ENCODE measurements at regions not wholly inside any gene's neighbourhood (a gene's known extent, or its start where the extent isn't known, plus 50 kb on each side); places are given as distances from the start of the nearest gene placed in this dataset.
A peak's percentile ranks its signal among the peaks of the same experiment; 100 is the strongest.

- H2AFZ ChIP-seq (ENCODE audit: low read length), result peak overlapping the region; percentile 88
- H3K9me3 ChIP-seq (ENCODE audit: insufficient read depth in 2 of 2, low read depth in 1 of 2, low read length in 1 of 2), result no peaks in the 10 kb centered on the region
- H4K5ac ChIP-seq (ENCODE audit: insufficient read length, low read depth, low read length), result no peak overlapping the region
- H3K23me2 ChIP-seq (ENCODE audit: low read depth, low read length), result no peaks in the 10 kb centered on the region
- H3K79me2 ChIP-seq (ENCODE audit: control insufficient read depth in 1 of 2, insufficient read depth in 2 of 2, low read length in 2 of 2), result no peaks in the 10 kb centered on the region
- peak overlapping the region; percentile 91; the same call in 1 of the 2 replicates for H2BK12ac ChIP-seq (ENCODE audit: low read depth, low read length)
- H4K91ac ChIP-seq (replicated peaks; ENCODE audit: insufficient read length, low read length), result no peak overlapping the region
- H3K27me3 ChIP-seq (replicated peaks in 1 of 4; ENCODE audit: control insufficient read depth in 3 of 4, extremely low read depth in 1 of 4, insufficient read depth in 3 of 4, low read length in 3 of 4), result no peaks in the 10 kb centered on the region
- H3K14ac ChIP-seq (ENCODE audit: insufficient read length), result no peak overlapping the region
- ChIA-PET POLR2A (ENCODE audit: partially characterized antibody) (no interaction called here), CTCF (ENCODE audit: partially characterized antibody) (no interaction called here)
- H2BK120ac ChIP-seq (replicated peaks; ENCODE audit: low read depth, low read length), result no peak overlapping the region
- H3K36me3 ChIP-seq (ENCODE audit: control insufficient read depth in 2 of 4, insufficient read depth in 4 of 4, low read length in 3 of 4), result no peaks in the 10 kb centered on the region
- H3K9ac ChIP-seq (replicated peaks in 1 of 4; ENCODE audit: extremely low read depth in 1 of 4, low read depth in 3 of 4, low read length in 3 of 4), result no peak overlapping the region
- no peak overlapping the region for H3K4me3 ChIP-seq (ENCODE audit: extremely low read depth in 1 of 4, insufficient read depth in 2 of 4, low read depth in 3 of 4, low read length in 4 of 4)
- H3K4me2 ChIP-seq (ENCODE audit: insufficient read depth in 1 of 2, low read depth in 2 of 2, low read length in 2 of 2), result 0 out of 4 replicates have a peak overlapping the region, but pooled peaks of 1 of the 2 experiments have one; percentile 42
- H4K8ac ChIP-seq (ENCODE audit: extremely low read depth, insufficient read depth, low read length), result no peak overlapping the region
- FAIRE-seq (no peak), DNase-seq (ENCODE audit: low read depth in 1 of 2, low spot score in 2 of 2) (no peak)
- TF ChIP-seq SIX5 (IDR thresholded peaks at IDR 0.05; ENCODE audit: low read depth, low read length), result no peak
- peak overlapping the region; percentile 17; the same call in 1 of the 2 replicates for H3K18ac ChIP-seq (ENCODE audit: extremely low read depth, low read length)
- peaks cover 0 to 3% (median 2%) of the 10 kb centered on the region in 4 experiments; a peak in 3 of 7 replicates for H3K4me1 ChIP-seq (replicated peaks in 1 of 4; ENCODE audit: control insufficient read depth in 3 of 4, insufficient read depth in 4 of 4, low read length in 3 of 4)
- no peaks in the 10 kb centered on the region for H4K20me1 ChIP-seq (replicated peaks in 1 of 2; ENCODE audit: control insufficient read depth in 1 of 2, insufficient read depth in 2 of 2, low read length in 2 of 2)
- 80% methylated on average over 8 of the region's 8 CpGs; no CpG with 5 or more reads in 1 of the 2 experiments for WGBS, 2 experiments (ENCODE audit: extremely low coverage in 1 of 2, insufficient coverage in 1 of 2, insufficient read length in 1 of 2, insufficient replicate concordance in 2 of 2, low coverage in 1 of 2, low lambda C conversion rate in 2 of 2, missing lambda C conversion rate in 1 of 2)
- peak overlapping the region; percentile 77; the same call in 1 of the 2 replicates for H2BK20ac ChIP-seq (ENCODE audit: low read length)
- peak overlapping the region; percentile 62; the same call in 1 of the 2 replicates for H2BK5ac ChIP-seq (ENCODE audit: low read depth, low read length)
- H2AK5ac ChIP-seq (ENCODE audit: low read depth, low read length), result no peak overlapping the region
- H3K79me1 ChIP-seq (ENCODE audit: low read depth, low read length), result no peaks in the 10 kb centered on the region
- no peak overlapping the region for H3K56ac ChIP-seq (replicated peaks; ENCODE audit: insufficient read length, low read depth, low read length)
- H3K23ac ChIP-seq (ENCODE audit: insufficient read length), result no peak overlapping the region
- no peak overlapping the region for H2BK15ac ChIP-seq (ENCODE audit: low read length)
- no peak overlapping the region for H3K4ac ChIP-seq (replicated peaks; ENCODE audit: insufficient read length, low read depth, low read length)
- no peak overlapping the region for H3K27ac ChIP-seq (ENCODE audit: low read depth, low read length)
These were observed 146.2 kb downstream of the TBX18 start for GRCh38 chr6:84618046-84618752.

Data from H1 (cell line).